Tibial nerve (tissue), 4 donors: ENCODE measurements at regions not wholly inside any gene's neighbourhood (a gene's known extent, or its start where the extent isn't known, plus 50 kb on each side); places are given as distances from the start of the nearest gene placed in this dataset.

Experiments used
- DNase-seq, 2 donors: peaks; one replicate each; pipeline ENCODE4 v3.0.0-alpha.2; 2019; ENCODE audit warnings: low spot score in 2 of 2
- H3K27ac ChIP-seq, 4 donors: fragments of 200-600 bp; sonication (generic) in 3 of 4; one replicate each; pipeline ENCODE4 v1.5.1; 2017 to 2019; ENCODE audit warnings: mild to moderate bottlenecking in 1 of 4
- H3K27me3 ChIP-seq, 2 donors: fragments of 200-600 bp; sonication (generic) in 1 of 2; one replicate each; pipeline versions ENCODE4 v1.5.1 to v1.6.0; 2017 to 2019
- H3K36me3 ChIP-seq, 3 donors: fragments of 200-600 bp; sonication (generic); one replicate each; pipeline ENCODE4 v1.5.1; 2018 to 2019
- H3K4me1 ChIP-seq, 4 donors: fragments of 200-600 bp; sonication (generic) in 3 of 4; one replicate each; pipeline ENCODE4 v1.5.1; 2017 to 2019
- H3K4me3 ChIP-seq, 4 donors: fragments of 200-600 bp; sonication (generic) in 3 of 4; one replicate each; pipeline ENCODE4 v1.5.1; 2017 to 2019; ENCODE audit warnings: mild to moderate bottlenecking in 1 of 4, moderate library complexity in 1 of 4
- H3K9me3 ChIP-seq, 4 donors: fragments of 200-600 bp; sonication (generic) in 3 of 4; one replicate each; pipeline ENCODE4 v1.5.1; 2017 to 2019
- EP300 ChIP-seq, 2 donors: sonication (generic); formaldehyde crosslinking; IDR thresholded peaks; one replicate each; pipeline ENCODE4 v1.6.1; 2017; ENCODE audit warnings: antibody characterized with exemption in 2 of 2, mild to moderate bottlenecking in 1 of 2
- POLR2A ChIP-seq, 2 donors: fragments of 450-650 bp; IDR thresholded peaks; one replicate each; pipeline ENCODE4 v1.6.1; 2017; ENCODE audit warnings: antibody characterized with exemption in 2 of 2, mild to moderate bottlenecking in 2 of 2, moderate library complexity in 2 of 2
- WGBS, 2 donors: methylation state at CpG; one replicate each; pipeline ENCODE4 v1.1.5; 2018; 5-methylcytosine and 5-hydroxymethylcytosine counted together
- TF ChIP-seq, protein P1 (sequence below), 5 experiments: fragments of 200-600 bp in 3 of 5; fragments of 450-650 bp in 2 of 5; sonication (generic) in 3 of 5; IDR thresholded peaks; one replicate each; pipeline ENCODE4 v1.5.1; 2016 to 2019; ENCODE audit warnings: antibody characterized with exemption in 5 of 5, mild to moderate bottlenecking in 3 of 5, moderate library complexity in 2 of 5

DNA sequence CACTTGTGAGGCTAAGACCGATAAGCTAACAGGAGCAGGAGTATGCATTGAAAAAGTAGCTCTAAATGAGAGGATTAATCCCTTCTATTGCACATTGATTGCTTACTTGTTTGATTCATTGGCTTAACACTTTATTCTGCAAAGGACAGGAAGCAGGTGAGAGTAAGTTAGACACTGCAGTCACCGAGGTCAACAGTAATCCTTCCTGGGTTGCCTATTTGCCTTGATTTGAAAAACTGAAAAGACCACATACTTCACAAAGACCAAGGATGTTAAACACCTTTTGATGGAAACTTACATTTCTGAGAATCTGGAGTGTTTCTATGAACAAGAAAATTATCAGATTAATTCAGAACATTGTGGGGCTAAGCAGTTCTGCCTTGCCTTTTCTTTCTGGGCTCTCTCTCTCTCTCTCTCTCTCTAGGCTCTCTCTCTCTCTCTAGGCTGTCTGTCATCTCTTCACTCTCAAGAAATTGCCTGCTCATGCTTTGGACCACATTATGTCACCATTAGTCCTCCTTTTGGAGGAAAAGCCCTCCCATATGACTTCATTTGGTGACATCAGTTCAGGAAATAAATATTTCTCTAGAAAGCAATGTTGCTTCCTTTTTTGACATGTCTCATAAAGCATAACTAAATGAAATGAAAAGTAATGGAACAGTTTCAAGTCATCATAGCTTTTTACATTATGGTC lies 103.8 kb downstream of the TNFSF18 start:
- H3K4me1 ChIP-seq = no peaks in the 10 kb centered on the region
- H3K27me3 ChIP-seq = no peaks in the 10 kb centered on the region
- no peak overlapping the region for H3K4me3 ChIP-seq
- no peak for DNase-seq
- H3K9me3 ChIP-seq = no peaks in the 10 kb centered on the region
- TF ChIP-seq, protein P1, sequence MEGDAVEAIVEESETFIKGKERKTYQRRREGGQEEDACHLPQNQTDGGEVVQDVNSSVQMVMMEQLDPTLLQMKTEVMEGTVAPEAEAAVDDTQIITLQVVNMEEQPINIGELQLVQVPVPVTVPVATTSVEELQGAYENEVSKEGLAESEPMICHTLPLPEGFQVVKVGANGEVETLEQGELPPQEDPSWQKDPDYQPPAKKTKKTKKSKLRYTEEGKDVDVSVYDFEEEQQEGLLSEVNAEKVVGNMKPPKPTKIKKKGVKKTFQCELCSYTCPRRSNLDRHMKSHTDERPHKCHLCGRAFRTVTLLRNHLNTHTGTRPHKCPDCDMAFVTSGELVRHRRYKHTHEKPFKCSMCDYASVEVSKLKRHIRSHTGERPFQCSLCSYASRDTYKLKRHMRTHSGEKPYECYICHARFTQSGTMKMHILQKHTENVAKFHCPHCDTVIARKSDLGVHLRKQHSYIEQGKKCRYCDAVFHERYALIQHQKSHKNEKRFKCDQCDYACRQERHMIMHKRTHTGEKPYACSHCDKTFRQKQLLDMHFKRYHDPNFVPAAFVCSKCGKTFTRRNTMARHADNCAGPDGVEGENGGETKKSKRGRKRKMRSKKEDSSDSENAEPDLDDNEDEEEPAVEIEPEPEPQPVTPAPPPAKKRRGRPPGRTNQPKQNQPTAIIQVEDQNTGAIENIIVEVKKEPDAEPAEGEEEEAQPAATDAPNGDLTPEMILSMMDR (IDR thresholded peaks at IDR 0.05) = no peak
- no peak for TF ChIP-seq EP300 (IDR thresholded peaks at IDR 0.05)
- H3K36me3 ChIP-seq = no peaks in the 10 kb centered on the region
- H3K27ac ChIP-seq = no peak overlapping the region
- WGBS, 2 donors = 72 to 73% methylated on average over 2 of the region's 2 CpGs

DNA sequence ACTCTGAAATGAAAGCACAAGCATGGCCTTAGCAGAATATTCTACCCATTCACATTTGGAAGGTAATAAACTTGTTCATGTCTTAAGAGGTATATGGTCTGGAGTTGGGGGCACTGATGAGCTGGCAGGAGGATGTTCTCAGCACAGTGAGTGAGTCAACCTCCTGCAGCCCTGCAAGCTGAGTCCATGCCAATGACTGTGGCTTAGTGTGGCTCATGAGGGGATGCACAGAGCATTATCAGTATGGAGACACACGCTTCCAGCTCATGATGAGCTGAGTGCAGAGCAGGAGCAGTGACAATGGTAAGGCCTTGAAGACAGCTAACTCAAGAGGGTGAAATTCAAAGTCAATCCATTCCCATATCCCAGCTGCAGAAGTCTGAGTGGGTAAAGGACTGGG lies 102.3 kb downstream of the TNFSF18 start:
- no peak for DNase-seq
- TF ChIP-seq EP300 (IDR thresholded peaks at IDR 0.05) = no peak
- TF ChIP-seq POLR2A (IDR thresholded peaks at IDR 0.05) = no peak
- TF ChIP-seq, protein P1 (IDR thresholded peaks at IDR 0.05) = no peak
- Histone ChIP-seq H3K27me3 (no peaks in the 10 kb centered on the region), H3K4me1 (no peaks in the 10 kb centered on the region), H3K27ac (no peak overlapping the region), H3K9me3 (no peaks in the 10 kb centered on the region), H3K36me3 (no peaks in the 10 kb centered on the region), H3K4me3 (no peak overlapping the region)
- 81 to 89% methylated on average over 1 of the region's 1 CpG for WGBS, 2 donors

DNA sequence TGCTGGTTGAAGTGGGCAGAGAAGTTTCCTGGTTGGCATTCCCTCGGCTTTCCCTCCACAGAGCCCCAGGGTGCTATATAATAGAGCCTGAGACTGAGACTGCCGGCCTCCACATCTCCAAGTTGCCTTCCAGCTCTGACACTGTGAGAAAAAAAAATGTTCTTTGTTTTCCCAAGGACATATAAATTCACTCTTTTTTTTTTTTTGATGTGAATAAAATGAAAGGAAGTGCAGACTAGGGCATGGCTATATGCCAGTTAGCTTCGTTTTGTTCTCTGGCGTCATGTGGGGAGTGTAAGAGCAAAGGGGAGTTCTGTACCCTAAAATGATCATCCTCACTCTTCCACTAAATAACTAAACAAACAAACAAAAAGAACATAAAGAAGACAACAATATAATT lies 101.6 kb downstream of the TNFSF18 start:
- Histone ChIP-seq H3K27ac (no peak overlapping the region), H3K36me3 (no peaks in the 10 kb centered on the region), H3K4me3 (no peak overlapping the region), H3K27me3 (no peaks in the 10 kb centered on the region), H3K4me1 (no peaks in the 10 kb centered on the region), H3K9me3 (no peaks in the 10 kb centered on the region)
- TF ChIP-seq POLR2A (IDR thresholded peaks at IDR 0.05) (no peak), EP300 (IDR thresholded peaks at IDR 0.05) (no peak)
- TF ChIP-seq, protein P1 (IDR thresholded peaks at IDR 0.05) = no peak
- no peak for DNase-seq
- 32 to 43% methylated on average over 4 of the region's 4 CpGs for WGBS, 2 donors

DNA sequence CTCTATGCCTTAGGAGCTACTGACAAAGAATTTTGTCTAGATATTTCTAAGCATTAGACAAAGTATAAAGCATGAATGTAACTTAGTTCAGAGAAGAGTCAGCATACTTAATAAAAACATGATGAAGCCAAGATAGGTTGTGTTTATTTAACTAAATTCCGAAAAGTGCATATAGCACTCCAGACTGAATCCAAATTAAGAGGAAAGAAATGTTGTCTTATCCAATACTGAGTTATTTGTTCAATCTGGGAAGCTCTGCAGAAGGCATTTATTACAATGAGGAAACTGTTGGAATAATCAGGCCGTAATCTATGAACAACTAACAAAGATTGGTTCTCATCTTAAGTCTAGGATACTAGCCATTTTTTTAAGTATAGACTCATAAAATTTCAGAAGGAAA lies 100.2 kb downstream of the TNFSF18 start:
- WGBS, 2 donors = 63 to 71% methylated on average over 2 of the region's 2 CpGs
- Histone ChIP-seq H3K36me3 (no peaks in the 10 kb centered on the region), H3K9me3 (no peaks in the 10 kb centered on the region), H3K27me3 (no peaks in the 10 kb centered on the region), H3K4me1 (no peaks in the 10 kb centered on the region), H3K4me3 (no peak overlapping the region), H3K27ac (no peak overlapping the region)
- TF ChIP-seq POLR2A (IDR thresholded peaks at IDR 0.05) (no peak), EP300 (IDR thresholded peaks at IDR 0.05) (no peak)
- TF ChIP-seq, protein P1 (IDR thresholded peaks at IDR 0.05) = no peak
- no peak for DNase-seq

DNA sequence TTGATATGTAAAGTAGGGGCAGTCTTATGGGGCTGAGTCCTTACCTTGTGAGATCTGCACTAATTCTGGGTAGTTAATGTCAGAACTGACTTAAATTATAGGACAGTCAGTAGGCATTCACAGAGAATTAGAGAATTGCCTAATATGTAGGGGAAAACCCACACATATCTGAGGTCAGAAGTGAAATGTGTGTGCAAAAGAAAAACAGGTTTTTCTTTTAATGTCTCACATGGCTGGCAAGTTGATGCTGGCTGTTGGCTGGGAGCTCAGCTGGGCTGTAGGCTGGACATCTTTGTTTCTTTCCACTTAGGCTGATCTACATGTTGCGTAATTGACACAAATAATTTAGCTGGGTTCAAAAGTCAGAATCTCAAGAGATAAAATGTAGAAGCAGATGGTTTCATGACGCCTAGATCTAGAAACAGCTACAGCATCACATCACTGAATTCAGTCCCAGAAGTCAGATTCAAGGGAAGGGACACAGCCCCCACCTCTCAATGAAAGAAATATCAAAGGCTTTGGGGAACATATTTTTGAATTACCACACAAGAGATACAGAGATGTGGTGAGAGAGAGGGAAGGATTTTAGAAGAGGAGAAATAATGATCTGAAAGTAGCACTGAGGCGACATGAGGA lies 98.9 kb downstream of the TNFSF18 start:
- Histone ChIP-seq H3K4me1 (no peaks in the 10 kb centered on the region), H3K4me3 (no peak overlapping the region), H3K27me3 (no peaks in the 10 kb centered on the region), H3K36me3 (no peaks in the 10 kb centered on the region), H3K9me3 (no peaks in the 10 kb centered on the region), H3K27ac (no peak overlapping the region)
- no peak for DNase-seq
- WGBS, 2 donors = 61 to 65% methylated on average over 3 of the region's 3 CpGs
- no peak for TF ChIP-seq POLR2A (IDR thresholded peaks at IDR 0.05)
- TF ChIP-seq, protein P1 (IDR thresholded peaks at IDR 0.05) = no peak
- TF ChIP-seq EP300 (IDR thresholded peaks at IDR 0.05) = no peak
